GF-D8 (cell line): ENCODE measurements at regions not wholly inside any gene's neighbourhood (a gene's known extent, or its start where the extent isn't known, plus 50 kb on each side); places are given as distances from the start of the nearest gene placed in this dataset.
"Not testable (repeated sequence)": the region's sequence is repeated elsewhere in the genome, so short reads cannot be mapped to it uniquely, and the experiment has no call there.

Source experiments
- DNase-seq: peaks from one replicate; lab custom pipeline; 2025; lab: John Stamatoyannopoulos, UW

- DNase-seq = not testable (repeated sequence)
Measured at GRCh38 chr17:45554479-45554878, 64.0 kb upstream of the PLEKHM1 start.

- not testable (repeated sequence) for DNase-seq
Measured at GRCh38 chr17:45558821-45559220, 68.3 kb upstream of the PLEKHM1 start.

- DNase-seq = not testable (repeated sequence)
Measured at GRCh38 chr17:45562868-45563267, 72.3 kb upstream of the PLEKHM1 start.

GRCh38 chr17:45563283-45563682 lies 72.8 kb upstream of the PLEKHM1 start:
- DNase-seq = not testable (repeated sequence)

- not testable (repeated sequence) for DNase-seq
Measured at GRCh38 chr17:45568275-45568674, 77.8 kb upstream of the PLEKHM1 start.

- DNase-seq = not testable (repeated sequence)
Measured at GRCh38 chr17:45573326-45573725, 82.8 kb upstream of the PLEKHM1 start.

- no peak for DNase-seq
Measured at GRCh38 chr17:45573924-45574770, 83.6 kb upstream of the PLEKHM1 start.

GRCh38 chr17:45575126-45575885 lies 84.8 kb upstream of the PLEKHM1 start:
- no peak for DNase-seq

GRCh38 chr17:45576527-45577307 lies 86.2 kb upstream of the PLEKHM1 start:
- not testable (repeated sequence) for DNase-seq

GRCh38 chr17:45577571-45578279 lies 87.2 kb upstream of the PLEKHM1 start:
- no peak for DNase-seq

- DNase-seq = no peak
Measured at GRCh38 chr17:45578516-45579455, 88.3 kb upstream of the PLEKHM1 start.

- no peak for DNase-seq
Measured at GRCh38 chr17:45579529-45580495, 89.3 kb upstream of the PLEKHM1 start.

- DNase-seq = no peak
Measured at GRCh38 chr17:45580924-45581323, 90.4 kb upstream of the PLEKHM1 start.

- no peak for DNase-seq
Measured at GRCh38 chr17:45581860-45582259, 91.3 kb upstream of the PLEKHM1 start.

- DNase-seq = no peak
Measured at GRCh38 chr17:45584092-45585036, 93.8 kb upstream of the PLEKHM1 start.

- not testable (repeated sequence) for DNase-seq
Measured at GRCh38 chr17:45585037-45585733, 94.7 kb upstream of the PLEKHM1 start.
